Stimulated activated CD4-positive, alpha-beta T cell treated with anti-CD3 and anti-CD28 coated beads, Interleukin-2, amount 100 ng/mL, for 24 hours (primary cell): ENCODE measurements at regions not wholly inside any gene's neighbourhood (a gene's known extent, or its start where the extent isn't known, plus 50 kb on each side); places are given as distances from the start of the nearest gene placed in this dataset.

Source experiments
- DNase-seq, 2 donors: peaks; one replicate each; pipeline ENCODE4 v3.0.0-alpha.2; 2020

GRCh38 chr12:58372298-58372697 lies 430.9 kb downstream of the ATP23 start:
- DNase-seq: no peak

DNA sequence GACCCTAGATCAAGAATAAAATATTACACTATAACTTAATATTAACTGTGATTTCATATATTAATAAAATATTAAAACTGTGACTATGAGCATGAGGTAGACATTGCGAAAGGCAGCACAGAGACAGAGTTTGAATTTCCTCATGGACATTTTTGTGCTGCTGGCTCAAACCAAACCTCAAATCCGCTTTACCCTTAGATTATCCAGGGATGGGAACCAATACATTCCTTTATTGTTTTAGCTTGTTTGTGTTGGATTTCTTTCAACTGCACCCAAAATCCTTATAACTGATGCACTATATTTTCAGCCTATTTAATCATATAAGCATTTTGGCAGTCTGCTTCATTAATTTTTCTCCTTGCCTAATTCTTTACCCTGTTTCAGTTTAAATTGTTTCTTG lies 436.7 kb downstream of the ATP23 start:
- DNase-seq: no peak

GRCh38 chr12:58381546-58381945 lies 440.2 kb downstream of the ATP23 start:
- no peak for DNase-seq

GRCh38 chr12:58384196-58384595 lies 442.8 kb downstream of the ATP23 start:
- DNase-seq: no peak

- DNase-seq: no peak
These were observed 444.8 kb downstream of the ATP23 start for GRCh38 chr12:58386136-58386535.

DNA sequence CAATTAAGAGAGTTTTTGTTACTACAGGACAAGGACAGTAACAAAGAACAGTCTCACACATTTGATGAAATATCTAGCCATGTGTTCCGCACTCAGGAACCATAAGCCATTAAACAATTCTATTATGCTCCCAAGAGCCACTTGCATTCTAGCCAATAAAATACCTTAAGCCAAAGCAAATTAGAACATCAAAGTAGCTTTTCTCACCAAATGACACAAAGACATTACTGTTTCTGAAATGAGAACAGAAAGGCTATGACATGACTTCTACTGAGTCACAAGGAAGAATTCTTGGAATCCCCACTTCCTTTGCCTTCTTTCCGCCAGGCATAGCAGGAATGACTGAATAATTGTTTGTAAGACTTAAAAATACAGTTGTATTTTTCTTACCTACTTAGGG lies 445.8 kb downstream of the ATP23 start:
- no peak for DNase-seq

GRCh38 chr12:58388261-58388660 lies 446.9 kb downstream of the ATP23 start:
- no peak for DNase-seq

DNA sequence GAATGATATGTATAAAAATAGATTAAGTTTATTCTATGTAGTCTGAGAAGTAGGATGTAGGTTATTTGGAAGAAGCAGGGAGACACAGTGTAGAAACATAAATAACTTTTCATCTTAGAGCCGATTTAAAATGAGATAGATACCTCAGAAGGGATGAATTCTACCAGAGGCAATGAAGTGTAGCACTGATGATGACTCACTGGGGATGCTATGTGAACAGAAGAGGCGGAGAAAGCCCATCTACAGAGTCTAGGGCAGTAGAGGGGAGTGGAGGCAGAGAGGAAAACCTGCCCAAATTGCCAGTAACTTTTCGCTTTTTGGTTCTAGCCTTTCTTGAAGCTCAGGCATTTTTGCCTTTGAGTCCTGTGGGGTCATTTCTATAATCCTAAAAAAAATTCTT lies 451.8 kb downstream of the ATP23 start:
- no peak for DNase-seq

DNA sequence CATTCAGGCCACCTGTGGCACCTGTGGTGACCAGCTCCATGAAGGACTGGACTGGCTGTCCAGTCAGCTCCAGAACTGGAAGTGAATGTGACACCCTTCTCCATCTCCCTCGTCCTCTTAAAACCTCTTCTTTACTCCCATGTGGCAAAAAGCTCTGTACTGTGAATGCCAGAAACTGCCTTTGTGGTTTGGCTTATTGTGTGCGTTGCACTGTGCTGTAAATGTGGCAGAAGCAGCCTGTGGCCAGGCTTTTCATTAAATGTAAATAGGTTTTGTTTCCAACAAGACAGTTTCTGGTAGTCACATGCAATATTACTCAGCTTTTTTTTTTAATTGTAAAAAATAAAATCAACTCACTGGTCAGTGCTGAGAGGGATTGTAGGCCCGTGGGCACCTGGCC lies 453.7 kb downstream of the ATP23 start:
- DNase-seq: no peak

DNA sequence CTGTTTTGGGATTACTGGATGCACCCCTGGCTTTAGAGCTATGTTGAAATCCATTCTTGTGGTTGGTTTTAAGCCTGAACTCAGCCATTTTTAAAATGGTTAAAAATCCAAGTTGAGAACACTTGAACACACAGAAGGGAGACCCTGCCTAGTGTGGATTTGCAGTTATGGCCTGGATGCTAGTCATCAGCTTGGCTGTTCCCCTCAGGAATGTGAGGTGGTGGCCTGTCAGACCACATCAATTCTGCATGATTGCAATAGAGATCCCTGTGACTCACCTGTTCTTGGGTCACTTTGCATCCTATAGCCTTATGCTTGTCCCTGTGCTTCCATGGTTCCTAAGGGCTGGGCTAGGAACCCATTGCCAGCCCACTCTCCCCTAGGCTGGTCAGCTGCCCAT lies 454.1 kb downstream of the ATP23 start:
- DNase-seq: no peak

DNA sequence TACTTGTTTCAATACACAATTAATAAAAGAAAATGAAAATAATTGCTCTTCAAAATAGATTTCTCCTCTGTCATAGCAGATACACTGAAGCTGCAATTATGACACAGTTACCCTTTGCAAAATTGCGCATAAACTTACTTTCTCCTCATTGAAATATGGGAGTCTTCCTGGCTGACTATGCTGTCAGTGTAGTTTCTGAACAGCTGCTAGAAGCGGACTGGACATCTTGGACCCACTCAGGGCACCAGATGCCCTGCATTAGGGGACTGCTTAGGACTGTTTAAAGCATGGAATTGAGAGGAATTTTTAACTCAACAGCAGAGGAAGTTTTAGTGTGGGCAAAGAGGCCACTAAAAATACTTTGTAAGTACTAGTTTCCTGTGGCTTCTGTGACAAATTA lies 454.9 kb downstream of the ATP23 start:
- no peak for DNase-seq

DNA sequence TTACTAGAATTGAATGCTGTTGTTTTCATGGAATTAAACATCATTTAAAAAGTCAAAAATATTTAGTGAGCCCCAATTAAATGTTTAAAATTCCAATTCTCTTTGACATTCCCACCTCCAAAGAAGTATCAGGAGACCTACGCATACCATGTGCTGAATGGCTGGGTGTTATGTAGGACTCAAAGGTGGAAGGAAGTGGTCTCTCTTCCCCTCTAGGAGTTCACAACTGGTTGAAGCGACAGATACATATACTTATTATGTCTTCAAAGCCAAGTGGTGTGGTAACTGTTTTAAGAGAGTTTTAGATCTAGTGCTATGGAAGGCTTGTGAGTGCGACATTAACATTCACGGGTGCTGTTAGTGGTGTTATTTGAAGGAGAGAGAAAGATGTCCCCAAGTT lies 464.0 kb downstream of the ATP23 start:
- no peak for DNase-seq

DNA sequence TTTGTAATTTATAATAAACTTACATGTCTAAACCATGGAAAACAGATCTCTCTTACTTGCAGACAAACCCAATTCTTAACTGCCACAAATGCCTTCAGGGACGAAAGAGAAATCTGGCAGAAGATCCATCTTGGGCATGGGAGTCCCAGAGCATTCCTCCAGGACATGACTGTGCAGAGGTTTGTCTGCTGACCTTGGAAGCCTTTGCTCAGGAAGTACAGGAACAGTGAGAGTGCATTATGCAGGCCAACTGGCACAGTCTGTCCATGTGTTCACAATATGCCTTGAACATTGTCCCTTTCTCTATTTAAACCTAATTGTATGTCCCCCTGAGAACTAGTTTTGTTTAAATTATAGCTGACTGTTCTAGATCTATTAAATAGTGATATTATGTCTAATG lies 467.1 kb downstream of the ATP23 start:
- no peak for DNase-seq

DNA sequence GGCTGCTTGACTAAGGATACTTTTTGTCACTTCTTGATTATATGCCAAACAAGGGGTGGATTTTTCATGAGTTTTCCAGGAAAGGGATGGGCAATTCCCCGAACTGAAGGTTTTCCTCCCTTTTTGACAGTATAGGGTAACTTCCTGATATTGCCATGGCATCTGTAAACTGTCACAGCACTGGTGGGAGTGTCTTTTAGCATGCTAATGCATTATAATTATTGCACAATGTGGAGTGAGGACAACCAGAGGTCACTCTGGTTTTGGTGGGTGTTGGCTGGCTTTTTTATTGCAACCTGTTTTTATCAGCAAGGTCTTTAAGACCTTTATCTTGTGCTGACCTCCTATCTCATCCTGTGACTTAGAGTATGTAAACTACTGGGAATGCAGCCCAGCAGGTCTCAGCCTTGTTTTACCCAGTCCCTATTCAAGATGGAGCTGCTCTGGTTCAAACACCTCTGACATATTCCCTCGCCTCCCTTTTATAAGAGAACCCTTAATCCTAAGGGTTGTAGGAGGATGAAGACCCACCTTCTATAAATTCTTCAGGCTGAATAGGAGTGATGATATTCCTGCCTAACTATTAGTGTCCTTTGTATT lies 471.2 kb downstream of the ATP23 start:
- DNase-seq: no peak

GRCh38 chr12:58413794-58414193 lies 472.4 kb downstream of the ATP23 start:
- DNase-seq: no peak

DNA sequence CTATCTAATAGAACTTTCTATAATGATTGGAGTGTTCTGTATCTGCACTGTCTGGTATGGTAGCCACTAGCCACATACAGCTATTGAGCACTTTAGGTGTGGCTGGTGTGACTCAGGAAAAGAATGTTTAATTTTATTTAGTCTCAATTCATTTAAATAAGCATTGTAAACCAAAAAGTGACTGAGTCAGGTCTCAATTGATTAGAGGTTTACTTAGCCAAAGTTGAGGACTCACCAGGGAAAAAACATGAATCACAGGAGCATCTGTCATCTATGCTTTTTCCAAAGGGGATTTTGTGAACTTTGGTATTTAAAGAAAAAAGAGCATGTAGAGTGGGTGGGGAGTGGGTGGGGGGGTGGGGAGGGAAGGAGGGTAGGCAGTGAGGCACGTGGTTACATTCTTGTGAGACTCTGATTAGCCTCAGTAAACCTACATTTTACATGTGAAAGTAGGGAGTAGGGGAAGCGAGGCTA lies 473.1 kb downstream of the ATP23 start:
- no peak for DNase-seq

DNA sequence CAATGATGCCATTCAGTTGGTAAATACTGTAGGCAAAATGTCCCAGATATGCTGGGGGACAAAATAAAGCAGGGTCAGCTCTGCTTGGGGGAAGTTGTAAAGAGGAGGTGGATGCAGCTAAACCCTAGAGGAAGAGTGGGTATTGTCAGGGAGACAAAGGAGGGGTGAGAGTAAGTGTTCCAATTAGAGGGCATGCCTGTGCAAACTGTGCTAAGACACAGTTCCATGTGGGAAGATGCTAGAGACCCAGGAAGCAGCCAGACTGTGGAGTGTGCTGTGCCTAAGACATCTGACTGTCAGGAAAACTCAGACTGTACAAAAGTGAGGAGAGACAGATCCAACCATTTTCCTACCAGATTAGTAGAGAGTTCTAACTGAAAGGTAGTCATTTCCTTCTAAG lies 474.3 kb downstream of the ATP23 start:
- DNase-seq: no peak

DNA sequence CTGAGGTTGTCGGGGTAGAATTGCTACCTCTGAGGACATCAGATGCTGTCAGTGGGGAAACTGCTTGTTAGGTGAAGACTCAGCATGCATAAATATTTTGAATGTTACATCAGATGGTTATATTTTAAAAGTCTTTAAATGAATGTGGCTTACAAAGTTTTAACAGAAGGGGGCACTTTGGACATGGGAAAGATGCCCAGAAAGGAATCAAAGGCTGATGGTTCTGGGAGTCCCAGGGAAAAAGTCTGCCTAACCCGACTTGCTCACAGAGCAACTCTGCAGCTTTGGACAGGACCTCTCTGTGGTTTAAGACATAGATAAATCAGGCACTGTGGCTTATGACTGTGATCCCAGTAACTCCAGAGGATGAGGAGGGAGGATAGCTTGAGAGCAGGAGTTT lies 474.9 kb downstream of the ATP23 start:
- no peak for DNase-seq

DNA sequence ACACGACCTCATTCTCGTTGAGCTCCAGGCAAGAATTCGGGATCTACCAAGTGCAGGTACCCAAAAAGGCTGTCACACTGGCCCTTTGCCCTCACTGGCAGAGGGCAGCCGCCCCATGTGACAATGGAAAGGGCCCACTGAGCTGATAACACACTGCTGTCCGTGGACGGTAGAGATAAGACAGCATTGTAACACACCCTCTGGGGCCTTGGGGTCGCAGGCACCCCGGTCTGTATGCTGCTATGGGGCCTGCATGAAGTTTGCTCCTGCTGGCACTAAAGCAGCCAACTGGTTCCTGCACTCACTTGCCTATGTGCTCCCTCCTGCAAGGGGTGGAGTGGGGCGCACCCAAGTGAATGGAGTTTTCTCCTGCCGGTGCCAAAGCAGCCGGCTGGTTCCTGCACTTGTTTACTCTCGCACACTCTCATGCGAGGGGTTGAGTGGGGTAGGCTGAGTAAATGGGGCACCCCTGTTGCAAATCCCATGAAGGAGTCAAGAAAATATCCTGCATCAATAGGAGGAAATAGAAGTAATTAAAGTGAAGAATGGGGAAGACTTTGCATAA lies 477.9 kb downstream of the ATP23 start:
- no peak for DNase-seq

GRCh38 chr12:58419905-58420304 lies 478.5 kb downstream of the ATP23 start:
- no peak for DNase-seq

GRCh38 chr12:58420503-58420902 lies 479.1 kb downstream of the ATP23 start:
- DNase-seq: no peak

DNA sequence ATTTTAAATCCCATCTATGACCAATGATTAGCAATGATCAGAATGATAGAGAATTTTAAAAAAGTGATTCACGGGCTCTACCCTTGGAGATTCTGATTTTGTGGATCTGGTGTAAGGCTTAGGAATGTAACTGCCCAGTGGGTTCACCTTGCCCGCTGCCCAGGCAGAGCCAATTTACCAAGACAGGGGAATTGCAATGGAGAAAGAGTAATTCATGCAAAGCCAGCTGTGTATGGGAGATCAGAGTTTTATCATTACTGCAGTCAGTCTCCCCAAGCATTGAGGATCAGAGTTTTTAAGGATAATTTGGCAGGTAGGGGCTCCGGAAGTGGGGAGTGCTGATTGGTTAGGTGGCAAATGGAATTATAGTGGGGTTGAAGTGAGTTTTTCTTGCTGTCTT lies 480.6 kb downstream of the ATP23 start:
- DNase-seq: no peak

DNA sequence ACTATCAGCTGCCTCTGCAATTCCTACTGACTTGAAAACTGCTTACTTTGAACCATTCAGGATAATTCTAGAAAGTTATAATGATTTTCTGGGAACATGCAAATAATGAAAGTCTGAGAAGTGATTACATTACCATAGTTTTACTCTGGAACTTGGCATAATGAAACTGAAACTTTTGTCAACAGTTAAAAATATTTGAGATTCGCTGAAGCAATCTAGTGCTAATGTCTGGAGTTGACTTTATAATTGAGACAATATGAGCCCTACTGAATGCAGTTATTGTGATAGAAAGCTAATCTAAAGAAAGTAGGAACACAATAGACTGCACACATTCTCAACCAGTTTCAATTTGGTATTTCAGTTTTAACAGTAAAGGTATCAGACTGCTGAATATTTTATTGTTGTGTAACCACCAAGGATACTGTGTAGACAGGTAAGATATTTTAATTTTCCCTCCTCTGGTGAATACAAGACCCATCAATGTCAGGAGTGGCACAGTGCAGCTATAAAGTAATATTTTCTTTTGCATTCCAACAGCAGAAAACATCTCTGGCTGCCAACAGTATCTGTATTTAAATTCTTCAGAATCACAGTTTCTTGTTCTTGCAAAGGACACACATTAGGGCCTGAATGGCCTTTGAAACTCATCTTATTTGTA lies 483.5 kb downstream of the ATP23 start:
- DNase-seq: no peak

GRCh38 chr12:58425481-58426392 lies 484.4 kb downstream of the ATP23 start:
- no peak for DNase-seq
